GM19468 (cell line): ENCODE measurements at regions not wholly inside any gene's neighbourhood (a gene's known extent, or its start where the extent isn't known, plus 50 kb on each side); places are given as distances from the start of the nearest gene placed in this dataset.
"Not testable (repeated sequence)": the region's sequence is repeated elsewhere in the genome, so short reads cannot be mapped to it uniquely, and the experiment has no call there.

ENCODE experiments used
- ATAC-seq: cut with Tn5 transposase; IDR thresholded peaks from one replicate; pipeline ENCODE4 v1.9.1; 2021; ENCODE audit warnings: mild to moderate bottlenecking, moderate library complexity, moderate number of reproducible peaks; ENCODE audit not compliant: unreplicated experiment; ENCODE audit errors: extremely low read depth

DNA sequence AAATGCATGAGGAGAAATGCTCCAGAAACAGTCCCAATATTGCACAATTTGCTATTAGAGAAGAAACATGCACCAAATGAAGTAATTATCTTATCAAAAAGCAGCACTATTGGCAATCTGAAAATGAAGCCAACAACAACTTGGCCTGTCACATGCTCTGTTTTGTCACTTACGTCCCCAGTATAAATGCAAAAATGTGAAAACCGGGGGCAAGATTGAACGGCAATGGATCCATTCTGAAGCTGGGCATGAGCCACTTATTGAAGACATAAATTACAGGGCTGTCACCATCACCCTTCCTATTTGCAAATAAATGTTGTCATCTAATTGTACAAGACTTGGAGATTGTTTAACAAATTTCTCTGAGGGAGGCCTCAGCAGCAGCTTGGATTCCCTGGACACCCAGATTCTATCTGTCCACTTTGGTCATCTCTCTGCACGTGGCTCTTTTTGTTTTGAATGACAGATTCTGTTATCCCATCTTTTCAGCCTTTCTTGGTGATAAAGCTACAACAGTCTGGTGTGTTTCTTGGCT lies 180.2 kb upstream of the CDH5 start:
- no peak for ATAC-seq

DNA sequence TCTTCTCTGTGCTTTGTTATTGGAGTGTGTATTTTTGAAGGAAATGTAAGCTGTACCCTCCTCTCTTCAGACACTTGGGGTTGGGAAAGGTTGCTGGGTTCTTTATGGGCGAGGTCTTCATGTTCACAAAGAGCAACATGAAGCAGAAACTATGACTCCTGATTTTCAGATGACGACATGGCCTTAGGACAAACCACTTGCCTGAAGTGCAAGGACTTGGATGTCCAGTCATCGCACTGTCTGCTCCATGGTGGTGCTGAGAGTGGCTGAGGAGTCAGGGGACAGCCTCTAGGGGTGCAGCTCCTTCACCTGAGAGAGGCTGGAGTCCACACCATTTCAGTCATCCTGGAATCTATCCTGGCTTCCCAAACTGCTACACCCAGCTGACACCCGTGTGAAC lies 183.9 kb upstream of the CDH5 start:
- no peak for ATAC-seq

DNA sequence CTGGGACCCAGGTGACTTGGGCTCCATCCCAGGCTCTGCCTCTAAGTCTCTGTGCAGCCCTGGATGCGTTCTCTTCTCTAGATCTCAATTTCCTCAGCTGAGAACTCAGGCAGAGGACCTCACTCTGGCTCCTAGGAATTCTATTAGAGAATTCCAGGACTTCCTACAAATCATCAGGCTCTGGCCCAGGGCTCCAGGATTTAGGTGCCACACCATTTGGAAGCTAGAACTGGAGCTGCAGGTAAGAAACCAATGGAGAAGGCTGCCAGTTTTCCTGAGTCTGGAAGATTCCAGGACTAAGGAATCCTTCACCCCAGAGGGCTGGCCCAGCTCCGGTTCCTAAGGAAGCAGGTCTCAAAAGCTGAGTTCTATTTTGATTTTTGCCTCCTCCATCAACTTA lies 189.8 kb upstream of the CDH5 start:
- ATAC-seq: no peak

DNA sequence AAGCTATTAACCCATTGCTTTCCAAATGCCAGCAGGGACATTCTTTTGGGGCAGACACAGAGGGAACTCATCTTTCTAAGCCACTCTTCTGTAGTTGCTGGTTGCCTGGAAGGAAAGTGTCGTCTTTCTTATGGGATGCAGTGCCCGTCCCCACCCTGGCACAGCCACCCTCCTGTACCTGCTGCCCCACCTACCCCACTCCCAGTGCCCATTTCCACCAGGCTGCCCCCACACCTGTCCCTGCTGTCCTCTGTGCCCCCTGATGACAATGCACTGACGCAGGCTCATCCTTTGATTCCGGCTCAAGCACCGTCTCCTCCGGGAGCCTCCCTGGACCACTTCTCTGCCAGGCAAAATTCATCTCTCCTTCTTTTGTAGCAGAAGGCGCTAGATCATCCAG lies 190.4 kb upstream of the CDH5 start:
- ATAC-seq: no peak

DNA sequence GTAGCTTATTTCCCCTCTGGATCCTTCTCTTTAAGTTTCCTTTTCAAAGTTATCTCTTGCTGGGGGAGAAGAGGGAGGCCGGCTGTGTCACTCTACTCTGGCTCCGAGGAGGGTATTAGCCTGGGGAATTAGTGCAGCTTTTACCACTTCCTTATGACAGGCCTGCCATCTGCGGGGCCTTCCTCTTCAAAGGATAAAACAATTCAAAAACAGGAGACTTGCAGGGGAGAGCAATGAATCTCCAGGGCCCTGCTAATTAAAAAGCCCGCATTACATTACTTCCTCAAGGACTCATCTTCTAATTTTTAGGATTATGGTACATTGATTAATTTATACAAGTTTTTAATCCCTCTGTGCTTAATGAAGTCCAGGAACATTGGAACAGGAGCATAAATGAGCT lies 190.9 kb upstream of the CDH5 start:
- no peak for ATAC-seq

DNA sequence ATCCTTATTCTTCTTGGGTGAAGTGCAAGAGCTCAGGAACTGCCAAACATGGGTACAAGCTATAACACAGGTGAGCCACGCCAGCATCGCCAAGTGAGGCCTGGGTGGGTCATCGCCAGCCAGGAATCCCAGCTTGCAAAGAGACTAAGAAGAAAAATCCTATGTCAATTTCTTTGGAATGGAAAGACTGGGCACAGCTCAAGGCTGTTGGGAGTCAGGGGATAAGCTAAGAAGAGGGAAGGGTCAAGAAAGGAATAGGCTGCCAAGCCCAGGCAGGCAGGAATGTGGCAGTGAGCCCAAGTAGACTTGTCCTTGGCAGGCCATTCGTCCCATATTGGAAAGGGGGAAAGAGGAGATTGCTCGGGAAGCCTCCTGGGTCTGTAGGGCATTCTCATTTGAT lies 191.4 kb upstream of the CDH5 start:
- no peak for ATAC-seq

DNA sequence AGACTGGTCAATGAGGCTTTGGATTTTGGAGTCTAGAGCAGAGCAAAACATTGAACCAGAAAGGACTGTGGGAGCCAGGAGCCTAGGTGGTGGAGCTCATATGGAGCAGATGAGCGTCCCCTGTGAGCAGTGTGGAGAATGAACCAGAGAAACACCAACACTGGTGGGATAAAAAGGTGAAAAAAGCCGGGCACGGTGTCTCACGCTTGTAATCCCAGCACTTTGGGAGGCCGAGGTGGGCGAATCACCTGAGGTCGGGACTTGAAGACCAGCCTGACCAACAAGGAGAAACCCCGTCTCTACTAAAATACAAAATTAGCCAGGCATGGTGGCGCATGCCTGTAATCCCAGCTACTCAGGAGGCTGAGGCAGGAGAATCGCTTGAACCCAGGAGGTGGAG lies 192.7 kb upstream of the CDH5 start:
- not testable (repeated sequence) for ATAC-seq

DNA sequence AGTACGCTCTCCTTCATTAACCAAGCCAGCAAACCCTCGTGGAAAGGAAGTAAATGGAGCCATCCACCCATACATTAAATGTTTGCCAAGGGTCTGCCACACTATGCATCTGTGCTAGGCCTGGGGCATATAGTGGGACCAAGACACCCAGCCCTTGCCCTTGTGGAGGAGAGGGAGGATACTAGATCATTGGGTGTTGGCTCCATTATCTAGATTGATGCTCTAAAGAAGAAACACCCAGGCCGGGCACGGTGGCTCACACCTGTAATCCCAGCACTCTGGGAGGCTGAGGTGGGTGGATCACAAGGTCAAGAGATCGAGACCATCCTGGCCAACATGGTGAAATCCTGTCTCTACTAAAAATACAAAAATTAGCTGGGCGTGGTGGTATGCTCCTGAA lies 193.3 kb upstream of the CDH5 start:
- ATAC-seq: not testable (repeated sequence)

DNA sequence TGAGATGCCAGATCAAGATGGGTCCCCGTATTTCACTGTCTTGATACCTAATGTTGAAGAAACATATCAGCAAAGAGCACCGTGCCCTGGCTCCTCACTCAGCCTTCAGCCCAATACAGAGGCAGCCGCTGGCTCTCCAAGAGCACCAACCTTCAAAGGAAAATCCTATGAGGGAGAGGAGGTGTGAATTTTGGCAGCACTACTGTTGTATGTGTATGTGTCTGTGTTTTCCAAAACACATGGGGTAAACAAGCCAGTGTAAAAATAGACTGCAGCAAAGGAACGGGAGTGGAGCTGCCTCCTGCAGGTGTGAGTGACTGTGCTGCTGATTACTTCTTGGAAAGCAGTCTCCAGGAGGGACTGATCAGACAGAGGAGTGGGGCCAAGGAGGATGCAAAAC lies 194.0 kb upstream of the CDH5 start:
- ATAC-seq: no peak

DNA sequence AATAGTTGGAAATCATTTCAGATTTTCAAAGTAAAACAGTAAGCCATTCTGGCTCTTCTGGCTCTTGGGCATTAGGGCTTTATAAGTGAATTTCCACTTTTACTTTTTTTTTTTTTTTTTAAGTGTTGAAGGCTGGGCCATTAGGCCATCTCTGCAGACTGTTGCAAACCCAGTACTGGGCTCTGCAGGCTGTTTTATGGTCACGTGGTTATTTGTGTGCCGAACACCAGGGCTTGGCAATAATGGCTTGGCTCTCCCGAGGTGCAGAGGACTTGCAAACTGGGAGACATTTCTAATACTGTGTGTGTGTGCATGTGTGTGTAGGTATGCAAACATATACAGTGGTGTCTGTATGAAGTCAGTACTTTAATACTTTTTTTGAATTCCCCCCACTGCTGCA lies 194.9 kb upstream of the CDH5 start:
- no peak for ATAC-seq

DNA sequence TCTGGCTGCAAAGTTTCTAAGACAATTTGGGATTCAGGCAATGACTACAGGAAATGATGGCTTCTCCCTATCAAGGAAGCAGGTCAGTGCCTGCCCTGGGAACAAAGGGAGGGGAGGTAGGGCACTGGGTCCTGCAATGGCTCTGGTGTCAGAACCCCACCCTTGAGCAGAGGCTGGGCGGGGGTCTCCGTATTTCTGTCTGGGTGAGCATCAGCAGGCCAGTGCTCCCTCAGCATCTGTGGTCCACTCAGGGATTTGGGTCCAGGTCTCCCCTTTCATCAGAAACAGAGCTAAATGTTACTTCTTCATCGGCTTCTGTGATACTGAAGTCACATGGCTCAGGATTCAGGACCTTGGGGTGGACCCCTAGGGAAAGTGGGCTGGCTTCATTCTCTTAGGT lies 195.5 kb upstream of the CDH5 start:
- ATAC-seq: no peak

DNA sequence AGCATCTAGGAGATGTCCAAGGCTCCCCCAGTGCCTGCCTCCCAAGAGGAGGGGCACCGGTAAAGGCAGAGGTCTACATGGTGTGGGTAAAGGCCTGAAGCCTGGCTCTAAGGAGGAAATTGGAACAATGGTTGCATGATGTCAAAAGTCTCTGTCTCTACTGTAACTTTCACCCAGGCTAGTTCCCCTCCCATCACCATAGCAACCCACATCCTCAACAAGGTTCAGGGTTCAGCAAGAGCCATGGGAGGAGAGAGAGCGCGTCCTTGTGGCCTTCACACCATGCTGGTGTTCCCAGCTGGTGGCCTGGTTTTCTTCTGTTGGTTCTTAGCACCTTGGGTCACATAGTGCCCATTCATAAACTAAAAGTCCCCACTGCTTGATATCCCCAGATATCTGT lies 196.7 kb upstream of the CDH5 start:
- no peak for ATAC-seq

DNA sequence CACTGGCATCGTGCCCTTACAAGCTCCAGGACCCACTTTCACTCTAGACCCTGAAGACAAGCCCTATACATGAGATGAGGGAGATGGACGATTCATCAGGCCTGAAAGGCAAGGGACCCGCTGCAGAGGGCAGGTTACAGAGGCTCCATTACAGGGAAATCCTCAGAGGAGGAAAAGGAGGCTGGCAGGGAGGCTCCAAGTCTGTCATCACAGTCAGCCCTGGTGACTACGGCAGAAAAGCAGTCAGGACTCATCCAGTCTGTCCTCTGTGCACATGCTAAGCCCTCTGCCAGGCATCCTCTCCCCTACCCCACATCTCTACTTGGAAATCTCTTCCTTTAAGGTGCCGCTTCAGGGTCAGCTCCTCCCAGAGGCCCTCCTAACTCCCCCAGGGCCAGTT lies 197.7 kb upstream of the CDH5 start:
- no peak for ATAC-seq

DNA sequence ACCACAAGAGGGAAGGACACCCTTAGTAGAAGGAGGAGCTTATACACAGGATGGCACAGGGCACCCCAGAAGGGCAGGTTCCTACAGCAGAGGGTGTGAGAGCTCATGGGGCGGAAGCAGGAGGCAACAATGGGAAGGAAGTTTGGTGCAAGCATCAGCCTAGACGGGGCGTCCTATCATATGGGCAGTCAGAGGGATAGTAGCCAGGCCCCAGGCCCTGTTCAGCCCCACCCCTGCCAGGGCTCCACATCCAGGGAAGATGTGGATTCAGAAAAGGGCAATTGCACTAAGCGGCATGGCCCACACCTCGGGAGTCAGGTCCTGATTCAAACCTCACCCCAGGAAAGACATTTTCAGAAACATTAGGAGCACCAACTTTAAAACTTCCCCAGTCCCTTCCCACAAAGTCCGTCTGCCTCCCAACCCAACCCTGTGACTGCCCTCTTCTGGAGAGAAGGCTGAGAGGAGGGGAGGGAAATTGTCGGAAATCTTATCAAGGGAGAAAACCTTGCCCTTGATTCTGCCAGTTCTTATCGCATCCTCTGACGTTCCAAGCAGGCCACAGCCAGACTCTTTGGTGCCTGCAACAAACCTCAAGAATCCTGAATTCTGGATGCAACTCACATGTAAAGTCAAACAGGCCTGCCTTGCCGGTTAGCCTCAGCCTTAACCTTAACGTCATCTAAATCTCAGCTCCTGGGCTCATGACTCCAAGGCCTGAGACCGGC lies 198.8 kb upstream of the CDH5 start:
- no peak for ATAC-seq

DNA sequence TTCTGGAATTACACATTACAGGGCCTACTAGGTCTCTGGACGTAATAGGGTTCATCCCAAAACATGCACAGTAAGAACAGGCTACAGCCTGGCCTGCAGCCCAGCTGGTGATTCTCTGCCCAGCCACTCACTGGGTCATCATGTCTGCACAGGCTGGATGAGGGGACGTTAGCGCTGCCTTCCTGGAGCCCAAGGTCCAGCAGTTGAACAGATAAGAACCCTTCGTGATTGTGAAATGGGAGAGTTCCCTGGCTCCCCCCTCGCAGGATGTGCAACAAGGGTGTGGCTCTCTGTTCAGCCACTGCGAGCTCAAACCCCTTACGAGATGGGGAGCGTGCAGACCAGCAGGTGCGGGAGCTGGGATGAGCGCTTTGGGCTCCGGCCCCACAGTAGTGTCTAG lies 200.0 kb upstream of the CDH5 start:
- ATAC-seq: no peak

DNA sequence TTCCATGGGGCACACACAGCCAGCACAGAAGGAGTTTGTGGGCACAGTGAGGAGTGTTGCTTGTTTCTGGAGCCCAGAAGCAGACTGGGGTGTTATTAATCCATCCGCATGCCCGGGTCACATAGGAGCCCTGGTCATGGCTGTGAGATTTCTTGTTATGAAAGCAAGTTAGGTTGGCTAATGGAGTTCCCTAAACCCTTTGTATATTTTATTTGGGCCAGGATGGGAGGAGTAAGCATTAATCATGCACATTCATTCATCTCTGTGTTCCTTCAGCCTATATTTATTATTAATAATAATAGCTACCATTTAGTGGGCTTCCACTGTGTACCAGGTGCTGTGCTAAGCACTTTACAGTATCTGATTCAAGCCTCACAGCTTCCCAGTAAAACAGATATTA lies 200.6 kb upstream of the CDH5 start:
- ATAC-seq: no peak

DNA sequence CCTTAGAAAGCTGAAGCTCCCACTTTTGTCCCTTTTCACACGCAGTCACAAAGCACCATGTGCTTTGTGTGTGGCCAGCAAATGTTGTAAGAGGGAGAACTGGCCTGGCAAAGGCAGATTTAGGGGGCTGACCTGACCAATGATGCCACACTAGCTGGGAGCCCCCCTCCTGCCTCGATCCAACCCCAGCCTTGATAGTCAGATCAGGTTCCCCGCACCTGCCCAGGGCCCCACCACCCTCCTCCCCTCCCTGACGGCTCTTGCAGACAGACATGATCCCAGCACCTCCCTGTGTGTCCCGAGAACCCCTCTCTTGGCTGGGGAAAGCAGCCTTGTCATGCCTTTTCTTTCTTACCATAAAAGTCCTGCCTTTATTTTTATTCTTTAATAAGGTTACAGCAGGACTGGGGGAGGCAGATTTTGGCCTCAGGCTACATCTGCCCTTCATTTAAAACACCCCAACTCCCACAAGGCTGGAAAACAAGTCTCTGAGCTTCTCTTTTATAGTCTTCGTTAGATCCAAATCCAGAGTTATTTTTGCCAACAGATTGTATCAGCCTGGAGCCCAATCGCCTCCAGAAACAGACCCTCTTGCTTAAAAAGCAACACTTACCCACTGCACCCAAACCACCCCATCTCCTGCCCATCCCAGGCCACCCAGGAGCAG lies 201.8 kb upstream of the CDH5 start:
- ATAC-seq: no peak

DNA sequence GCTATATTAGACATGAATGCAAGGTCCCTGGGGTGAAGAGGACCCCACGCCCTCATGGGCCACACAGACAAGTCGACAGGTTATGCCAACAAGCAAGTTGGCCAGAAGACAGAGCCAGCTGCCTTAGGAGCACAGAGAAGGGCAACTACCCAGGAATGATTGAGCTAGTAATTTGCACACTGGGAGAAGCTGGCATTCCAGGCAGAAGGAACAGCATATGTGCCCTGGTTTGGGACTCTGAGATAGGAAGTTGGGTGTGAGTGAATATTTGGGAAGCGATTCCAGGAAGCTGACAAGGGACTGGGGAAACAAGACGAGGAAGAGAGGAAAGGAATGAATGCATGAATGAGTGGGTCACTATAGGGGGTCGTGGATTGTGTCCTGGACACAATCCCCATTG lies 203.7 kb upstream of the CDH5 start:
- ATAC-seq: no peak

DNA sequence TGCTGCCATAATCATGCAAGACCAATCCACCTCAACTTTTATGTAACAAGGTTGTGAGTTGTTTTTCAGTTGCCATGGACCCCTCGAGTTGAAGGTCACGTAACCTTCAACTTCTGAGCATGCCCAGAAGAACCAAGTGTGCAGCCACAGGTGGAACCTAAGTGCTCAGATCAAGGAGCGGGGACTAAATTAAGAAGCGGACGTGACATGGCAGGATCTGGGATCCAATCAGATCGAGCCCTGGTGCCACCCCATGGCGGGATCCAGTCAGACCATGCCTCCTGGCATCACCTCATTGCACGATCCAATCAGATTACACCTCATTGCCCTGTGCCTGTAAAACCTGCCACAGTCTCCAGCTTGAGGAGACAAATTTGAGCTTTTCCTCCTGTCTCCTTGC lies 204.5 kb upstream of the CDH5 start:
- no peak for ATAC-seq

DNA sequence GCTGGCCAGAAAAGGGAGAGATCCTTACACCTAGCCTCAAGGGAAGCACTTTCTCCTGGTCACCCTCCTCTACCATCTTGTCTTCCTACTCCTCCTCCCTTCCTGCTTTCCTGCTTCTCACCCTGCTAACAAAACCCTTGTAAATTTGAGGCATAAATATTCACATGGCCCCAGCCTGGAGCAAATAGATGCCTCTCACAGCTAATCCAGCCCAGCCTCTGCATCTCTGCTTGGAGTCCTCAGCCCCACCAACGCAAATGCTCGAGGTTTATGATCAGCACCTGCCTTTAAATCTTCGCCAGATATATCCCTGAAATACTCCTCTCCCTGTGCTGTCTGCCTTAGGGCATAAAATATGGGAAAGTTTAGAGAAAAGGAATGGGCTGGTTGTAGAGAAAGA lies 205.2 kb upstream of the CDH5 start:
- ATAC-seq: no peak

DNA sequence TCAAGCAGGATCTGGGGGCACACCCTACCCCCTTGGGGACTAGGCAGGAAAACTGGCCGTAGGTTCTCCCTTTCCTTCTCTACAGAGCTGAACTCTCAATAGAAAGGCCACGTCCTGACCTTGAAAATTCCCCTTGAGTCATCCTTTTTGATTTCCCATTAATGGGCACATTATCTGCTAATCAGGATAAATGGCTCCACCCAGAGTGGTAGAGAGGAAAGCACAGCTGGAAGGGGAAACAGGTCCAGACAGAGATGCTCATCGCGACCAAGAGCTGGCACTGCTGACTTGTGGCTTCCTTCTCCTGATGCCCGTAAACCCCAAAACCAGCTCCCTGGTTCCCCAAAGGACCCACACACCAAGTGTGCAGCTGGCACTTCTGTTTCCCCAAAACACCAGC lies 206.5 kb upstream of the CDH5 start:
- ATAC-seq: no peak

DNA sequence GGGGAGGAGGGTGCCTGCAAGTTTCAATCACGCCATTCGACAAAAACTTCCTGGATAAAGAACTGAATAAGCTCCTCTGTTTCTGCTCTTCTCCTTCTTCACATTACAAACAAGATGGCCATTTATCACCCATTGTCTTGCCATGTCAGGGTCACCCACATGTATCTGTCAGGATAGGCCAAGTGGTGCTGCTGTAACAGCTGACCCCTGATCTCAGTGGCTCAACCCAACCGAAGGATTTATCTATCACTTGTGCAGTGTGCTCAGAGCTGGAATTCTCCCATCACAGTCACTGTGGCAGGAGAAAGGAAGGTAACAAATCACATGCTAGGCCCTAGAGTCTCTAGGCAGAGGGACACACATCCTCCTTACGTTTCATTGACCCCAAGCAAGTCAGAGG lies 210.0 kb upstream of the CDH5 start:
- ATAC-seq: no peak
